ENCODE measurements at regions not wholly inside any gene's neighbourhood (a gene's known extent, or its start where the extent isn't known, plus 50 kb on each side); places are given as distances from the start of the nearest gene placed in this dataset.

GRCh38 chrX:34881671-34882070, 60.9 kb upstream of the FAM47B start:
- Mint-ChIP-seq H3K4me3 (no peak overlapping the region), H3K27me3 (ENCODE audit: insufficient read depth, low read depth) (no peaks in the 10 kb centered on the region), H3K9me3 (no peaks in the 10 kb centered on the region), H3K36me3 (no peaks in the 10 kb centered on the region), H3K4me1 (peaks cover 5% of the 10 kb centered on the region), H3K27ac (no peak overlapping the region)
- no peak overlapping the region for H3K4me2 ChIP-seq
- H3K27ac ChIP-seq = no peak overlapping the region
- no peak for TF ChIP-seq EZH2phosphoT487 (IDR thresholded peaks at IDR 0.05)
- TF ChIP-seq EZH2 (IDR thresholded peaks at IDR 0.05) = no peak
- no peak for TF ChIP-seq CTCF (IDR thresholded peaks at IDR 0.05)
- H4K20me1 ChIP-seq (ENCODE audit: low read depth) = no peaks in the 10 kb centered on the region
- H3K9me3 ChIP-seq (ENCODE audit: low read depth) = no peaks in the 10 kb centered on the region
- no peak overlapping the region for H3K4me3 ChIP-seq
- no peak overlapping the region for H3K9ac ChIP-seq
- no peaks in the 10 kb centered on the region for H3K36me3 ChIP-seq
- H2AFZ ChIP-seq (replicated peaks) = no peak overlapping the region
- H3K4me1 ChIP-seq = no peaks in the 10 kb centered on the region
- no peaks in the 10 kb centered on the region for H3F3A ChIP-seq (ENCODE audit: low read depth)
- H3K79me2 ChIP-seq (ENCODE audit: low read depth) = no peaks in the 10 kb centered on the region
- DNase-seq (ENCODE audit: low spot score) = no peak
- no peaks in the 10 kb centered on the region for H3K27me3 ChIP-seq

GRCh38 chrX:34884817-34885216, 57.8 kb upstream of the FAM47B start:
- H3K9me3 Mint-ChIP-seq = no peaks in the 10 kb centered on the region
- H3K27ac ChIP-seq = no peak overlapping the region
- no peaks in the 10 kb centered on the region for H3K4me1 ChIP-seq
- no peaks in the 10 kb centered on the region for H3K27me3 ChIP-seq
- no peak overlapping the region for H2AFZ ChIP-seq (replicated peaks)
- no peaks in the 10 kb centered on the region for H3K27me3 Mint-ChIP-seq (ENCODE audit: insufficient read depth, low read depth)
- H3K27ac Mint-ChIP-seq = no peak overlapping the region
- H3K4me1 Mint-ChIP-seq = peaks cover 5% of the 10 kb centered on the region
- H3K9me3 ChIP-seq (ENCODE audit: low read depth) = no peaks in the 10 kb centered on the region
- no peaks in the 10 kb centered on the region for H4K20me1 ChIP-seq (ENCODE audit: low read depth)
- no peak overlapping the region for H3K4me2 ChIP-seq
- H3K79me2 ChIP-seq (ENCODE audit: low read depth) = no peaks in the 10 kb centered on the region
- H3K36me3 ChIP-seq = no peaks in the 10 kb centered on the region
- no peaks in the 10 kb centered on the region for H3F3A ChIP-seq (ENCODE audit: low read depth)
- H3K36me3 Mint-ChIP-seq = no peaks in the 10 kb centered on the region
- DNase-seq (ENCODE audit: low spot score) = no peak
- H3K4me3 ChIP-seq = no peak overlapping the region
- no peak overlapping the region for H3K4me3 Mint-ChIP-seq
- no peak for TF ChIP-seq EZH2 (IDR thresholded peaks at IDR 0.05)
- TF ChIP-seq EZH2phosphoT487 (IDR thresholded peaks at IDR 0.05) = no peak
- TF ChIP-seq CTCF (IDR thresholded peaks at IDR 0.05) = no peak
- H3K9ac ChIP-seq = no peak overlapping the region

- Histone ChIP-seq H2AFZ (replicated peaks) (no peak overlapping the region), H3K79me2 (ENCODE audit: low read depth) (no peaks in the 10 kb centered on the region), H3K27me3 (no peaks in the 10 kb centered on the region), H3K4me1 (no peaks in the 10 kb centered on the region), H3K27ac (no peak overlapping the region), H3F3A (ENCODE audit: low read depth) (no peaks in the 10 kb centered on the region), H4K20me1 (ENCODE audit: low read depth) (no peaks in the 10 kb centered on the region), H3K9ac (no peak overlapping the region), H3K4me3 (no peak overlapping the region), H3K4me2 (no peak overlapping the region), H3K36me3 (no peaks in the 10 kb centered on the region), H3K9me3 (ENCODE audit: low read depth) (no peaks in the 10 kb centered on the region)
- Mint-ChIP-seq H3K9me3 (no peaks in the 10 kb centered on the region), H3K36me3 (no peaks in the 10 kb centered on the region), H3K27ac (no peak overlapping the region), H3K4me1 (peaks cover 5% of the 10 kb centered on the region), H3K27me3 (ENCODE audit: insufficient read depth, low read depth) (no peaks in the 10 kb centered on the region), H3K4me3 (no peak overlapping the region)
- no peak for DNase-seq (ENCODE audit: low spot score)
- TF ChIP-seq CTCF (IDR thresholded peaks at IDR 0.05) (no peak), EZH2phosphoT487 (IDR thresholded peaks at IDR 0.05) (no peak), EZH2 (IDR thresholded peaks at IDR 0.05) (no peak)
Observed at GRCh38 chrX:34886011-34886410, 56.6 kb upstream of the FAM47B start.

GRCh38 chrX:34891391-34891790, 51.2 kb upstream of the FAM47B start:
- H3K27me3 Mint-ChIP-seq (ENCODE audit: insufficient read depth, low read depth) = no peaks in the 10 kb centered on the region
- no peaks in the 10 kb centered on the region for H3K4me1 Mint-ChIP-seq
- Histone ChIP-seq H3K36me3 (no peaks in the 10 kb centered on the region), H2AFZ (replicated peaks) (no peak overlapping the region), H3K4me3 (no peak overlapping the region), H3K27me3 (no peaks in the 10 kb centered on the region), H3K9ac (no peak overlapping the region), H3F3A (ENCODE audit: low read depth) (no peaks in the 10 kb centered on the region), H3K9me3 (ENCODE audit: low read depth) (no peaks in the 10 kb centered on the region), H3K27ac (no peak overlapping the region), H4K20me1 (ENCODE audit: low read depth) (no peaks in the 10 kb centered on the region), H3K79me2 (ENCODE audit: low read depth) (no peaks in the 10 kb centered on the region), H3K4me2 (no peak overlapping the region), H3K4me1 (no peaks in the 10 kb centered on the region)
- no peak for TF ChIP-seq EZH2phosphoT487 (IDR thresholded peaks at IDR 0.05)
- no peak for TF ChIP-seq EZH2 (IDR thresholded peaks at IDR 0.05)
- TF ChIP-seq CTCF (IDR thresholded peaks at IDR 0.05) = no peak
- DNase-seq (ENCODE audit: low spot score) = no peak
- no peaks in the 10 kb centered on the region for H3K36me3 Mint-ChIP-seq
- no peak overlapping the region for H3K27ac Mint-ChIP-seq
- H3K4me3 Mint-ChIP-seq = no peak overlapping the region
- peaks cover 3% of the 10 kb centered on the region for H3K9me3 Mint-ChIP-seq

Data from neural progenitor cell (in vitro differentiated cells).